Mesenchymal stem cell (in vitro differentiated cells and primary cell): ENCODE measurements at regions not wholly inside any gene's neighbourhood (a gene's known extent, or its start where the extent isn't known, plus 50 kb on each side); places are given as distances from the start of the nearest gene placed in this dataset.
A peak's percentile ranks its signal among the peaks of the same experiment; 100 is the strongest.
"Not testable (repeated sequence)": the region's sequence is repeated elsewhere in the genome, so short reads cannot be mapped to it uniquely, and the experiment has no call there.

Source experiments
- DNase-seq: peaks from one replicate; pipeline ENCODE4 v3.0.0-alpha.2; 2013
- H2AFZ ChIP-seq: one replicate; pipeline ENCODE4 v1.6.1; 2013; ENCODE audit warnings: low read depth, mild to moderate bottlenecking, control low read depth, inconsistent platforms, low read length, moderate library complexity
- H2AK5ac ChIP-seq: 2 replicates; pipeline ENCODE4 v1.6.1; 2013; ENCODE audit warnings: low read length, moderate library complexity, mild to moderate bottlenecking, inconsistent platforms; ENCODE audit not compliant: severe bottlenecking
- H2BK120ac ChIP-seq: one replicate; pipeline ENCODE4 v1.6.1; 2013; ENCODE audit warnings: low read depth, mild to moderate bottlenecking, inconsistent platforms, low read length, moderate library complexity
- H2BK12ac ChIP-seq, 2 experiments: one replicate each; pipeline ENCODE4 v1.6.1; 2013; ENCODE audit warnings: inconsistent platforms in 2 of 2, low read length in 2 of 2, mild to moderate bottlenecking in 2 of 2, moderate library complexity in 2 of 2, control low read depth in 1 of 2
- H2BK15ac ChIP-seq: one replicate; pipeline ENCODE4 v1.6.1; 2013; ENCODE audit warnings: mild to moderate bottlenecking, low read depth, inconsistent platforms; ENCODE audit not compliant: poor library complexity, severe bottlenecking
- H2BK5ac ChIP-seq: 2 replicates; pipeline ENCODE4 v1.6.1; 2013; ENCODE audit warnings: low read depth, mild to moderate bottlenecking, low read length, control low read depth, inconsistent platforms; ENCODE audit not compliant: poor library complexity, severe bottlenecking
- H3K14ac ChIP-seq, 2 experiments: one replicate each; pipeline ENCODE4 v1.6.1; 2013; ENCODE audit warnings: inconsistent platforms in 2 of 2, low read length in 2 of 2, control low read depth in 1 of 2, mild to moderate bottlenecking in 1 of 2, moderate library complexity in 1 of 2
- H3K18ac ChIP-seq, 2 experiments: one replicate each; pipeline ENCODE4 v1.6.1; 2013; ENCODE audit warnings: inconsistent platforms in 2 of 2, low read length in 2 of 2, control low read depth in 1 of 2, low read depth in 1 of 2, mild to moderate bottlenecking in 1 of 2
- H3K23ac ChIP-seq, 2 experiments: one replicate each; pipeline ENCODE4 v1.6.1; 2013; ENCODE audit warnings: inconsistent platforms in 2 of 2, low read length in 2 of 2, mild to moderate bottlenecking in 2 of 2, moderate library complexity in 2 of 2, control low read depth in 1 of 2
- H3K27ac ChIP-seq: 2 replicates; pipeline ENCODE4 v1.5.1; 2013; ENCODE audit warnings: mild to moderate bottlenecking, moderate library complexity, low read length, control low read depth, inconsistent platforms; ENCODE audit not compliant: poor library complexity, severe bottlenecking
- H3K27me3 ChIP-seq, 2 experiments: 2 replicates each; pipeline versions ENCODE4 v1.6.1 to v1.7.0; 2013; ENCODE audit warnings: low read length in 2 of 2, mild to moderate bottlenecking in 2 of 2, moderate library complexity in 2 of 2, control low read depth in 1 of 2, inconsistent platforms in 1 of 2; ENCODE audit not compliant: control insufficient read depth in 1 of 2, insufficient read depth in 1 of 2
- H3K36me3 ChIP-seq, 2 experiments: 2 replicates each; pipeline versions ENCODE4 v1.6.1 to v1.7.0; 2013; ENCODE audit warnings: low read length in 2 of 2, control low read depth in 1 of 2, inconsistent platforms in 1 of 2, low read depth in 1 of 2, mild to moderate bottlenecking in 1 of 2; ENCODE audit not compliant: insufficient read depth in 2 of 2, control insufficient read depth in 1 of 2
- H3K4ac ChIP-seq, 2 experiments: one replicate each; pipeline ENCODE4 v1.6.1; 2013; ENCODE audit warnings: inconsistent platforms in 2 of 2, low read length in 2 of 2, mild to moderate bottlenecking in 2 of 2, moderate library complexity in 2 of 2, control low read depth in 1 of 2, low read depth in 1 of 2
- H3K4me1 ChIP-seq: 2 replicates; pipeline ENCODE4 v1.6.1; 2013; ENCODE audit warnings: low read depth, low read length, control low read depth; ENCODE audit not compliant: control insufficient read depth, insufficient read depth
- H3K4me2 ChIP-seq: 2 replicates; pipeline ENCODE4 v1.6.1; 2013; ENCODE audit warnings: low read length, mild to moderate bottlenecking, inconsistent platforms; ENCODE audit not compliant: poor library complexity, severe bottlenecking
- H3K4me3 ChIP-seq, 2 experiments: 2 replicates each; pipeline versions ENCODE4 v1.5.1 to v1.7.0; 2013; ENCODE audit warnings: low read length in 2 of 2, mild to moderate bottlenecking in 2 of 2, control low read depth in 1 of 2, low read depth in 1 of 2; ENCODE audit not compliant: insufficient read depth in 1 of 2
- H3K79me1 ChIP-seq: replicated peaks from 2 replicates; pipeline ENCODE4 v1.6.1; 2013; ENCODE audit warnings: mild to moderate bottlenecking, control low read depth, low read length, inconsistent platforms; ENCODE audit not compliant: poor library complexity, severe bottlenecking
- H3K9ac ChIP-seq: 2 replicates; pipeline ENCODE4 v1.7.0; 2013; ENCODE audit warnings: mild to moderate bottlenecking, low read length, moderate library complexity
- H3K9me3 ChIP-seq: 2 replicates; pipeline ENCODE4 v1.7.0; 2013; ENCODE audit warnings: mild to moderate bottlenecking, low read length; ENCODE audit not compliant: control insufficient read depth
- H4K8ac ChIP-seq: one replicate; pipeline ENCODE4 v1.6.1; 2013; ENCODE audit warnings: inconsistent platforms, mild to moderate bottlenecking, low read length, moderate library complexity
- H4K91ac ChIP-seq: one replicate; pipeline ENCODE4 v1.6.1; 2013; ENCODE audit warnings: mild to moderate bottlenecking, low read length, inconsistent platforms
- WGBS: methylation state at CpG from one replicate; pipeline ENCODE4 v1.1.7; 2013; ENCODE audit warnings: mixed read lengths; 5-methylcytosine and 5-hydroxymethylcytosine counted together

DNA sequence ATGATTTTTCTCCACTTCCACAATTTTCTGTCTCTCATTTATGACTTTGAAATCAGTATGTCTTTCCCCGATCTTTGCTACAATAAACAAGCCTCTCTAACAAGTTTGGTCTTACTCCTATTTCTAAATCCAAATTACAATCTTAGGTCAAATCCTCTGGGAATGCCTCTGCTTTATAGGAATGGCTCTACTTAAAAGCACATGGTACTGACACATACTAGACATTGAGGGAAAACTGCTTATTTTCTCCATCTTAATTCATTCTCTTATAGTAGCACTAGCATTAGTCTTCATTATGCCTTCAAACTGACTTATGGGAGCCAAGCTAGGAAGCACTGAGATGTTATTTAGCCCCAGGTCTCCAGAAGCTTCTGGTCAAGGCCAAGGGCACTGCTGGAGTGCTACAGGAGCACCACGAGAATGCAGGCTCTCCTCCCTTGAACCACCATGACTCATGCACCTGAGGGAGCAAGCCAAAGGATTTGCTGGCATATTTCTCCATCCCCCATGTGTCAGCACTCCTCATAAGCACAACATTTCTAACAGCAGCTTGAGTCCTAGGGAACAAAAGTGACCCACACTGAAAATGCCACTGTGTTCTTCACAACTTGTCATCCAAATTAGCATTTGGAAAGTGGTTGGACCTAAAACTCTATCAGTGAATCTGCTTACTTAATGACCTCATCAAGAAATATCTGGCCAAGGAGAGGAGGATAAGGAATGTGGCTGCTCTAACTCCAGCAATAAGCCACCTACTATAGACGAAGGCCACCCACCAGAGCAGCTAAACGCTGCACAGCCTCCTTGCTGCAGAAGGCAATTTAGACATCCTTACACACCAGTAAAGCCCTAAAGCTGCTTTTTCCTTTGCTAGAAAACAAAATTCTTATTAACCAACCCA lies 156.8 kb upstream of the KCNQ5 start:
- Histone ChIP-seq H2BK15ac (no peak overlapping the region), H3K4me2 (no peak overlapping the region), H2BK120ac (no peak overlapping the region), H2AK5ac (no peak overlapping the region), H4K8ac (no peak overlapping the region), H3K23ac (no peak overlapping the region), H3K18ac (no peak overlapping the region), H2BK5ac (no peak overlapping the region), H3K36me3 (no peaks in the 10 kb centered on the region), H4K91ac (no peak overlapping the region), H3K4me3 (no peak overlapping the region), H2BK12ac (no peak overlapping the region), H3K9ac (no peak overlapping the region), H2AFZ (no peak overlapping the region), H3K4ac (no peak overlapping the region), H3K27ac (no peak overlapping the region), H3K79me1 (no peaks in the 10 kb centered on the region), H3K9me3 (no peaks in the 10 kb centered on the region), H3K4me1 (no peaks in the 10 kb centered on the region), H3K27me3 (no peaks in the 10 kb centered on the region), H3K14ac (no peak overlapping the region)
- 80% methylated on average over 4 of the region's 4 CpGs for WGBS
- peak; percentile 2 for DNase-seq

DNA sequence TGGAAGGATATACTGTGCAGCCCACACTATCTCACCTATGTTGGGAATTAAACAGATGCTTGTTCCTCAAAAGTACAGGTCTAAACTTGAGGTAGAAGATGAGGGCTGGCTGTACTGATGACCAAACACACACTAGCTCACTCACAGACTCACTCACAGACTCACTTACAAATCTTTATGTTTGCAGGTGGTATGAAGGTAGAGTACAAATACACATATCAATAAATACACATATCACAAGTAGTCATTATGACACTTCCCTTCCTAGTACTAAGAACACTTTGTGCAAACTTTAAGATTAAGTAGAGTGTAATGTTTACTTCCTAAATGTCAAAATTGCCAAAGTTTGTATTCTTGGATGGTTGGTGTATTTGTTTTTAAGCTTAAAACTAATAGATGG lies 155.4 kb upstream of the KCNQ5 start:
- Histone ChIP-seq H3K9ac (no peak overlapping the region), H3K27me3 (no peaks in the 10 kb centered on the region), H2BK120ac (no peak overlapping the region), H3K27ac (no peak overlapping the region), H3K4me2 (no peak overlapping the region), H3K79me1 (no peaks in the 10 kb centered on the region), H2BK15ac (no peak overlapping the region), H3K4me1 (no peaks in the 10 kb centered on the region), H3K23ac (no peak overlapping the region), H3K14ac (no peak overlapping the region), H2BK12ac (no peak overlapping the region), H4K8ac (no peak overlapping the region), H3K36me3 (no peaks in the 10 kb centered on the region), H4K91ac (no peak overlapping the region), H3K9me3 (no peaks in the 10 kb centered on the region), H2AFZ (no peak overlapping the region), H3K4me3 (no peak overlapping the region), H2AK5ac (no peak overlapping the region), H2BK5ac (no peak overlapping the region), H3K18ac (no peak overlapping the region), H3K4ac (no peak overlapping the region)
- DNase-seq, result no peak

DNA sequence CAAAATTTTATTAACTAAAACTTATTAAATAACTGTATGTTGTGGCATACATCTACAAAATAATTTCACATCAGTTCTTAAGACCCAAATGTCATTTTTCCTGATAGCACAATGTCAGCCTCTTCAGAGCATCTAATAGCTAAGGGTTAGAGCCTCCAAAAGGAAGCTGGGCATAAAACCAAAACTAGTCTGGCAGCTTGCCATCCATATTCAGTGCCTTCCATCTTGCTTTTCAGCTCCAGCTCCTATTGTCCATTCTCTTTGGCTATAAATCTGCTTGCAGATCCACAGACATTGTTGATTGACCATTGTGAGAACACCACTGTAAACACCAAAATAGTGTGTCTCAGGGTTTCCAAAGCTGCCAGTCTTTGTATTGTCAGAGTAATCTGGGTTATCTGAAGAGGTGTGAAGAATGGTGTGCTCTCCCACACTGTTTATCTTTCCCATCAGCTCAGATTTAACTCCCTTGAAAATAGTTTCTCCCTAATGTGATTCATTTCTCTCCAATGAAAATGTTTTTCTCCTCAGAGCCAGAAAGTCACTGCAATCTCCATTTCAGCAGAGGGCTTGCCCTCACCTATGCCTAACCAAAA lies 154.8 kb upstream of the KCNQ5 start:
- Histone ChIP-seq H4K91ac (no peak overlapping the region), H3K18ac (no peak overlapping the region), H3K4me1 (no peaks in the 10 kb centered on the region), H2AK5ac (no peak overlapping the region), H3K14ac (no peak overlapping the region), H2BK15ac (no peak overlapping the region), H2BK5ac (no peak overlapping the region), H3K4ac (no peak overlapping the region), H3K79me1 (no peaks in the 10 kb centered on the region), H2BK120ac (no peak overlapping the region), H2BK12ac (no peak overlapping the region), H2AFZ (no peak overlapping the region), H3K23ac (no peak overlapping the region), H3K4me3 (no peak overlapping the region), H4K8ac (no peak overlapping the region), H3K27me3 (no peaks in the 10 kb centered on the region), H3K27ac (no peak overlapping the region), H3K9ac (no peak overlapping the region), H3K9me3 (no peaks in the 10 kb centered on the region), H3K4me2 (no peak overlapping the region), H3K36me3 (no peaks in the 10 kb centered on the region)
- no peak for DNase-seq

DNA sequence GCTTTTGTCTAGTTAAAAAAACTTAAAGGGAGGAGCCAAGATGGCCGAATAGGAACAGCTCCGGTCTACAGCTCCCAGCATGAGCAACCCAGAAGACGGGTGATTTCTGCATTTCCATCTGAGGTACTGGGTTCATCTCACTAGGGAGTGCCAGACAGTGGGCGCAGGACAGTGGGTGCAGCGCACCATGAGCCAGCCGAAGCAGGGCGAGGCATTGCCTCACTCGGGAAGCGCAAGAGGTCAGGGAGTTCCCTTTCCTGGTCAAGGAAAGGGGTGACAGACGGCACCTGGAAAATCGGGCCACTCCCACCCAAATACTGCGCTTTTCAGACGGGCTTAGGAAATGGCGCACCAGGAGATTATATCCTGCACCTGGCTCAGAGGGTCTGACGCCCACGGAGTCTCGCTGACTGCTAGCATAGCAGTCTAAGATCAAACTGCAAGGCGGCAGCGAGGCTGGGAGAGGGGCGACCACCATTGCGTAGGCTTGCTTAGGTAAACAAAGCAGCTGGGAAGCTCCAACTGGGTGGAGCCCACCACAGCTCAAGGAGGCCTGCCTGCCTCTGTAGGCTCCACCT lies 152.4 kb upstream of the KCNQ5 start:
- H4K8ac ChIP-seq, H2AK5ac ChIP-seq, H3K18ac ChIP-seq, H3K23ac ChIP-seq, H3K9ac ChIP-seq, H3K4me1 ChIP-seq, H4K91ac ChIP-seq, H2BK15ac ChIP-seq, DNase-seq, H2BK12ac ChIP-seq, H3K27me3 ChIP-seq, H2AFZ ChIP-seq, H3K79me1 ChIP-seq, H3K9me3 ChIP-seq, H2BK5ac ChIP-seq, H3K4me3 ChIP-seq, H3K14ac ChIP-seq, H3K36me3 ChIP-seq, H3K4me2 ChIP-seq, H3K27ac ChIP-seq, H2BK120ac ChIP-seq, H3K4ac ChIP-seq: not testable (repeated sequence)
- WGBS, result 89% methylated on average over 20 of the region's 21 CpGs
